Right atrium auricular region (tissue), 2 donors: ENCODE measurements at regions not wholly inside any gene's neighbourhood (a gene's known extent, or its start where the extent isn't known, plus 50 kb on each side); places are given as distances from the start of the nearest gene placed in this dataset.

Source experiments
- DNase-seq: peaks from one replicate; pipeline ENCODE4 v3.0.0-alpha.2; 2019; ENCODE audit warnings: low spot score
- H3K27ac ChIP-seq, 2 donors: fragments of 200-600 bp; sonication (generic); 1 replicate in 1 of 2; 2 replicates in 1 of 2; pipeline ENCODE4 v1.5.1; 2016 to 2019
- H3K27me3 ChIP-seq, 2 donors: fragments of 200-600 bp; sonication (generic); one replicate each; pipeline versions ENCODE4 v1.5.1 to v1.6.0; 2017 to 2019
- H3K36me3 ChIP-seq: fragments of 200-600 bp; sonication (generic); one replicate; pipeline ENCODE4 v1.5.1; 2016
- H3K4me1 ChIP-seq, 2 donors: fragments of 200-600 bp; sonication (generic); one replicate each; pipeline versions ENCODE4 v1.5.1 to v1.6.0; 2017 to 2019
- H3K4me3 ChIP-seq, 2 donors: fragments of 200-600 bp; sonication (generic); 1 replicate in 1 of 2; 2 replicates in 1 of 2; pipeline ENCODE4 v1.5.1; 2017 to 2019; ENCODE audit warnings: mild to moderate bottlenecking in 1 of 2, moderate library complexity in 1 of 2
- H3K9me3 ChIP-seq, 2 donors: fragments of 200-600 bp; sonication (generic); one replicate each; pipeline ENCODE4 v1.5.1; 2019
- CTCF ChIP-seq, 2 donors: fragments of 200-600 bp; sonication (generic); IDR thresholded peaks; one replicate each; pipeline ENCODE4 v1.5.1; 2019; ENCODE audit warnings: antibody characterized with exemption in 2 of 2

DNA sequence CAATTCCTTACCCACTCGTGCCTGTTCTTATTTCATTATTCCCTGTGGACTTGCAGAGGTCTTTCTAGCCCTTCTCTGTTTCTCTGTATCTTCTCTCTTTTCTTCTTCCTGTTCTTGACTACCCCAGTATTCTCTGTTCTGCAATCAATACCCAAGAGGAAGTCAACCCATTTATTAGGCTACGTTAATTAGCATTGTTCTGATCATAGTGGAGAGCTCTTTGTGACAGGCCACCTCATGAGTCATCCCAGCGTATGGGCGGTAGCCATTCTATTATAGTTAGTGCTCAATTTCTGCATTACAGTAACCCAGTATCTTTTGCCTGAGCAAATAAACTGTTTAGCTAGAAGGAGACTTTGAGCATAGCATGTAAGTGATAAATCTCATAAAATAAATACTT lies 259.5 kb upstream of the GRM7 start:
- Histone ChIP-seq H3K4me1 (no peaks in the 10 kb centered on the region), H3K4me3 (no peak overlapping the region), H3K27ac (no peak overlapping the region), H3K9me3 (no peaks in the 10 kb centered on the region), H3K36me3 (no peaks in the 10 kb centered on the region), H3K27me3 (no peaks in the 10 kb centered on the region)
- TF ChIP-seq CTCF (IDR thresholded peaks at IDR 0.05): no peak
- DNase-seq: no peak

GRCh38 chr3:6602329-6602728 lies 258.6 kb upstream of the GRM7 start:
- no peaks in the 10 kb centered on the region for H3K36me3 ChIP-seq
- no peaks in the 10 kb centered on the region for H3K9me3 ChIP-seq
- H3K4me1 ChIP-seq: no peaks in the 10 kb centered on the region
- no peak for TF ChIP-seq CTCF (IDR thresholded peaks at IDR 0.05)
- H3K27me3 ChIP-seq: no peaks in the 10 kb centered on the region
- H3K4me3 ChIP-seq: no peak overlapping the region
- no peak for DNase-seq
- no peak overlapping the region for H3K27ac ChIP-seq

DNA sequence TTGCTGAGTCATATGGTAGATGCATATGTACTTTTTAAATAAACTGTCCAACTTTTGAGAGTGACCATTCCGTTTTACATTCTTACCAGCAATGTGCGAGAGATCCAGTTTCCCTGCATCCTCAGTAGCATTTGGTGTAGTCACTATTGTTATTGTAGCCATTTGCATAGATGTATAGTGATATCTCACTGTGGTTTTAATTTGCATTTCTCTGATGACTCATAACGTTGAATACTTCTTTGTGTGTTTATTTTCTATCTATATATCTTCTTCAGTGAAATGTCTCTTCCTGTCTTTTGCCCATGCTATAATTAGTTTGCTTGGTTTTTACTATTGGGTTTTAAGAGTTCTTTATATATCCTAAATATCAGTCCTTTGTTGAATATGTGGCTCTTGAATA lies 255.7 kb upstream of the GRM7 start:
- Histone ChIP-seq H3K4me3 (no peak overlapping the region), H3K9me3 (no peaks in the 10 kb centered on the region), H3K27ac (no peak overlapping the region), H3K4me1 (no peaks in the 10 kb centered on the region), H3K36me3 (no peaks in the 10 kb centered on the region), H3K27me3 (no peaks in the 10 kb centered on the region)
- no peak for DNase-seq
- no peak for TF ChIP-seq CTCF (IDR thresholded peaks at IDR 0.05)

DNA sequence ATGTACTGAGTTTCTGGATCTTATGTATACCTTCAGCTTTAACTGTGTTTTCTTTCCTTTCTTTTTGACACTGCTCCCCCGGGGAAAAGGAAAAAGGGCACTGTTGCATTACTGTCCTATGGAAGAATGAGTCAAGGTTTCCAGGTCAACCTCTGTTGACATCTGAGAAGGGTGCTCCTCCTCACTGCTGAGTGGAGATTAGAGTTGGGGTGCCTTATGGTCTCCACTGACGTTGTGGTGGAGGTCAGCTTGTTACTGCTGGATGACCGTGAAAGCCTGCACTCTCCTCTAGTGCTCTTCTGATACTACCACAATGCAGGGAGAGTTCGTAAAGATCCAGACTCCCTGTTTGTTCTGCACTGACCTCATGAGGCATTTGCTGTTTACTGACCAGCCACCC lies 252.1 kb upstream of the GRM7 start:
- Histone ChIP-seq H3K9me3 (no peaks in the 10 kb centered on the region), H3K27me3 (no peaks in the 10 kb centered on the region), H3K4me3 (no peak overlapping the region), H3K36me3 (no peaks in the 10 kb centered on the region), H3K27ac (no peak overlapping the region), H3K4me1 (no peaks in the 10 kb centered on the region)
- TF ChIP-seq CTCF (IDR thresholded peaks at IDR 0.05): no peak
- DNase-seq: no peak

- TF ChIP-seq CTCF (IDR thresholded peaks at IDR 0.05): no peak
- Histone ChIP-seq H3K27ac (no peak overlapping the region), H3K4me3 (no peak overlapping the region), H3K36me3 (no peaks in the 10 kb centered on the region), H3K27me3 (no peaks in the 10 kb centered on the region), H3K9me3 (no peaks in the 10 kb centered on the region), H3K4me1 (no peaks in the 10 kb centered on the region)
- no peak for DNase-seq
Measured at GRCh38 chr3:6612034-6612616, 248.8 kb upstream of the GRM7 start.

- H3K27ac ChIP-seq: no peak overlapping the region
- no peaks in the 10 kb centered on the region for H3K27me3 ChIP-seq
- no peaks in the 10 kb centered on the region for H3K4me1 ChIP-seq
- H3K4me3 ChIP-seq: no peak overlapping the region
- TF ChIP-seq CTCF (IDR thresholded peaks at IDR 0.05): no peak
- H3K9me3 ChIP-seq: no peaks in the 10 kb centered on the region
- H3K36me3 ChIP-seq: no peaks in the 10 kb centered on the region
- no peak for DNase-seq
Measured at GRCh38 chr3:6622260-6622659, 238.7 kb upstream of the GRM7 start.
